ENCODE measurements at regions not wholly inside any gene's neighbourhood (a gene's known extent, or its start where the extent isn't known, plus 50 kb on each side); places are given as distances from the start of the nearest gene placed in this dataset.

GRCh38 chr2:146584316-146584715 is 1260.5 kb upstream of the ACVR2A start:
- no peaks in the 10 kb centered on the region for H4K20me1 ChIP-seq (ENCODE audit: insufficient read depth, low read length)
- H3K4me2 ChIP-seq (ENCODE audit: low read length) = no peak overlapping the region
- H3K9me3 ChIP-seq (ENCODE audit: insufficient read depth, low read depth, low read length) = no peaks in the 10 kb centered on the region
- no peaks in the 10 kb centered on the region for H3K9me3 Mint-ChIP-seq (ENCODE audit: unreplicated experiment)
- H3K4me3 ChIP-seq (ENCODE audit: insufficient read depth, low read depth, low read length) = no peak overlapping the region
- no peaks in the 10 kb centered on the region for H3K27me3 ChIP-seq (ENCODE audit: insufficient read depth, low read length)
- H3K4me3 Mint-ChIP-seq (ENCODE audit: unreplicated experiment) = no peak overlapping the region
- H3K79me2 ChIP-seq (ENCODE audit: insufficient read depth, low read length) = no peaks in the 10 kb centered on the region
- H3K27ac Mint-ChIP-seq (ENCODE audit: unreplicated experiment) = no peak overlapping the region
- FAIRE-seq (no peak), DNase-seq (ENCODE audit: low read depth) (no peak)
- H3K36me3 ChIP-seq (ENCODE audit: insufficient read depth, low read length) = no peaks in the 10 kb centered on the region
- H3K4me1 ChIP-seq (ENCODE audit: insufficient read depth, low read length) = peaks cover 4% of the 10 kb centered on the region
- H3K27me3 Mint-ChIP-seq (ENCODE audit: low read depth, unreplicated experiment) = no peaks in the 10 kb centered on the region
- H3K36me3 Mint-ChIP-seq (ENCODE audit: low read depth, unreplicated experiment) = no peaks in the 10 kb centered on the region
- TF ChIP-seq EZH2 (IDR thresholded peaks at IDR 0.05; ENCODE audit: insufficient read depth, low read length) = no peak
- TF ChIP-seq, protein P1, sequence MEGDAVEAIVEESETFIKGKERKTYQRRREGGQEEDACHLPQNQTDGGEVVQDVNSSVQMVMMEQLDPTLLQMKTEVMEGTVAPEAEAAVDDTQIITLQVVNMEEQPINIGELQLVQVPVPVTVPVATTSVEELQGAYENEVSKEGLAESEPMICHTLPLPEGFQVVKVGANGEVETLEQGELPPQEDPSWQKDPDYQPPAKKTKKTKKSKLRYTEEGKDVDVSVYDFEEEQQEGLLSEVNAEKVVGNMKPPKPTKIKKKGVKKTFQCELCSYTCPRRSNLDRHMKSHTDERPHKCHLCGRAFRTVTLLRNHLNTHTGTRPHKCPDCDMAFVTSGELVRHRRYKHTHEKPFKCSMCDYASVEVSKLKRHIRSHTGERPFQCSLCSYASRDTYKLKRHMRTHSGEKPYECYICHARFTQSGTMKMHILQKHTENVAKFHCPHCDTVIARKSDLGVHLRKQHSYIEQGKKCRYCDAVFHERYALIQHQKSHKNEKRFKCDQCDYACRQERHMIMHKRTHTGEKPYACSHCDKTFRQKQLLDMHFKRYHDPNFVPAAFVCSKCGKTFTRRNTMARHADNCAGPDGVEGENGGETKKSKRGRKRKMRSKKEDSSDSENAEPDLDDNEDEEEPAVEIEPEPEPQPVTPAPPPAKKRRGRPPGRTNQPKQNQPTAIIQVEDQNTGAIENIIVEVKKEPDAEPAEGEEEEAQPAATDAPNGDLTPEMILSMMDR (IDR thresholded peaks at IDR 0.05; ENCODE audit: insufficient read depth, low read depth, low read length) = no peak
- no peak overlapping the region for H2AFZ ChIP-seq (ENCODE audit: low read depth, low read length)
- H3K27ac ChIP-seq (ENCODE audit: low read depth, low read length) = no peak overlapping the region
- H3K4me1 Mint-ChIP-seq (ENCODE audit: low read depth, unreplicated experiment) = peaks cover 16% of the 10 kb centered on the region
- H3K9ac ChIP-seq (ENCODE audit: low read length) = no peak overlapping the region

GRCh38 chr2:146579147-146579930 is 1265.5 kb upstream of the ACVR2A start:
- Histone ChIP-seq H3K27ac (ENCODE audit: low read depth, low read length) (peak overlapping the region; percentile 35), H3K27me3 (ENCODE audit: insufficient read depth, low read length) (no peaks in the 10 kb centered on the region), H2AFZ (ENCODE audit: low read depth, low read length) (no peak overlapping the region), H3K9me3 (ENCODE audit: insufficient read depth, low read depth, low read length) (no peaks in the 10 kb centered on the region), H4K20me1 (ENCODE audit: insufficient read depth, low read length) (no peaks in the 10 kb centered on the region), H3K4me3 (ENCODE audit: insufficient read depth, low read depth, low read length) (no peak overlapping the region), H3K79me2 (ENCODE audit: insufficient read depth, low read length) (no peaks in the 10 kb centered on the region), H3K9ac (ENCODE audit: low read length) (no peak overlapping the region), H3K4me2 (ENCODE audit: low read length) (peak overlapping the region; percentile 34), H3K4me1 (ENCODE audit: insufficient read depth, low read length) (peaks cover 12% of the 10 kb centered on the region), H3K36me3 (ENCODE audit: insufficient read depth, low read length) (no peaks in the 10 kb centered on the region)
- Mint-ChIP-seq H3K9me3 (ENCODE audit: unreplicated experiment) (no peaks in the 10 kb centered on the region), H3K27ac (ENCODE audit: unreplicated experiment) (peak overlapping the region; percentile 86), H3K4me3 (ENCODE audit: unreplicated experiment) (no peak overlapping the region), H3K4me1 (ENCODE audit: low read depth, unreplicated experiment) (peaks cover 22% of the 10 kb centered on the region), H3K27me3 (ENCODE audit: low read depth, unreplicated experiment) (no peaks in the 10 kb centered on the region), H3K36me3 (ENCODE audit: low read depth, unreplicated experiment) (no peaks in the 10 kb centered on the region)
- FAIRE-seq (peak; percentile 76), DNase-seq (ENCODE audit: low read depth) (peak; percentile 64)
- TF ChIP-seq, protein P1 (IDR thresholded peaks at IDR 0.05; ENCODE audit: insufficient read depth, low read depth, low read length) = no peak
- no peak for TF ChIP-seq EZH2 (IDR thresholded peaks at IDR 0.05; ENCODE audit: insufficient read depth, low read length)

All from astrocyte (in vitro differentiated cells and primary cell).